GM23338 (cell line): ENCODE measurements at regions not wholly inside any gene's neighbourhood (a gene's known extent, or its start where the extent isn't known, plus 50 kb on each side); places are given as distances from the start of the nearest gene placed in this dataset.
A peak's percentile ranks its signal among the peaks of the same experiment; 100 is the strongest.

Experiments
- ATAC-seq: fragments of 200-7000 bp; cut with Tn5 transposase; 3 replicates; pipeline ENCODE4 v1.9.1; 2020
- DNase-seq: peaks from one replicate; pipeline ENCODE4 v3.0.0-alpha.2; 2015; ENCODE audit warnings: low spot score
- H2AFZ ChIP-seq: fragments of 200-600 bp; sonication (generic); 2 replicates; pipeline ENCODE4 v1.8.0; 2016; ENCODE audit warnings: antibody characterized with exemption, mild to moderate bottlenecking, moderate library complexity
- H3F3A ChIP-seq: fragments of 200-600 bp; sonication (generic); replicated peaks from 2 replicates; pipeline ENCODE4 v1.8.0; 2017; ENCODE audit warnings: antibody characterized with exemption, mixed run types, low read depth
- H3K27ac ChIP-seq: fragments of 200-600 bp; sonication (generic); 2 replicates; pipeline ENCODE4 v1.6.1; 2016; ENCODE audit warnings: low read depth
- H3K27me3 ChIP-seq: fragments of 200-600 bp; sonication (generic); 2 replicates; pipeline ENCODE4 v1.8.0; 2016; ENCODE audit warnings: mild to moderate bottlenecking, mixed run types, moderate library complexity; ENCODE audit not compliant: insufficient read depth
- H3K36me3 ChIP-seq: fragments of 200-600 bp; sonication (generic); 2 replicates; pipeline ENCODE4 v1.8.0; 2016; ENCODE audit warnings: mild to moderate bottlenecking; ENCODE audit not compliant: insufficient read depth
- H3K4me1 ChIP-seq: fragments of 200-600 bp; sonication (generic); 2 replicates; pipeline ENCODE4 v1.8.0; 2016; ENCODE audit warnings: mild to moderate bottlenecking, moderate library complexity; ENCODE audit not compliant: insufficient read depth
- H3K4me2 ChIP-seq: fragments of 200-600 bp; sonication (generic); 2 replicates; pipeline ENCODE4 v1.7.1; 2017; ENCODE audit warnings: mixed run types
- H3K4me3 ChIP-seq: fragments of 200-600 bp; sonication (generic); 2 replicates; pipeline ENCODE4 v1.6.1; 2016; ENCODE audit warnings: mixed run types
- H3K79me2 ChIP-seq: fragments of 200-600 bp; sonication (generic); replicated peaks from 2 replicates; pipeline ENCODE4 v1.8.0; 2017; ENCODE audit warnings: mild to moderate bottlenecking; ENCODE audit not compliant: insufficient read depth
- H3K9me2 ChIP-seq: fragments of 200-600 bp; sonication (generic); 2 replicates; pipeline ENCODE4 v1.8.0; 2017; ENCODE audit not compliant: insufficient read depth
- H4K20me1 ChIP-seq: fragments of 200-600 bp; sonication (generic); replicated peaks from 2 replicates; pipeline ENCODE4 v1.8.0; 2017; ENCODE audit warnings: mild to moderate bottlenecking; ENCODE audit not compliant: insufficient read depth
- H3K27ac Mint-ChIP-seq: 2 replicates; pipeline ENCODE4 v1.8.0; 2020; ENCODE audit warnings: inconsistent platforms, mild to moderate bottlenecking, moderate library complexity, mixed read lengths
- H3K27me3 Mint-ChIP-seq: 3 replicates; pipeline ENCODE4 v1.8.0; 2022; ENCODE audit warnings: low read depth, mild to moderate bottlenecking, moderate library complexity, mixed read lengths, inconsistent platforms; ENCODE audit not compliant: insufficient read depth, poor library complexity
- H3K36me3 Mint-ChIP-seq: 3 replicates; pipeline ENCODE4 v1.8.0; 2021; ENCODE audit warnings: low read depth, mild to moderate bottlenecking, inconsistent platforms, moderate library complexity, mixed read lengths
- H3K4me1 Mint-ChIP-seq: 3 replicates; pipeline ENCODE4 v1.8.0; 2020; ENCODE audit warnings: mild to moderate bottlenecking, inconsistent platforms, mixed read lengths
- H3K4me3 Mint-ChIP-seq: 3 replicates; pipeline ENCODE4 v1.8.0; 2021; ENCODE audit warnings: moderate library complexity, mild to moderate bottlenecking, inconsistent platforms, mixed read lengths
- H3K9me3 Mint-ChIP-seq: 3 replicates; pipeline ENCODE4 v1.8.0; 2020; ENCODE audit warnings: moderate library complexity, mild to moderate bottlenecking, inconsistent platforms, mixed read lengths
- CTCF ChIP-seq, 2 experiments: fragments of 200-600 bp in 1 of 2; sonication (generic) in 1 of 2; conservative IDR thresholded peaks; 2 replicates each; pipeline versions ENCODE4 v1.5.1 to v1.6.1; 2016 to 2017; ENCODE audit warnings: antibody characterized with exemption in 2 of 2, low read depth in 2 of 2, mild to moderate bottlenecking in 2 of 2, moderate library complexity in 1 of 2
- EZH2 ChIP-seq: fragments of 200-600 bp; sonication (generic); IDR thresholded peaks from one replicate; pipeline ENCODE4 v1.8.0; 2017; ENCODE audit warnings: antibody characterized with exemption, mild to moderate bottlenecking, low read depth; ENCODE audit not compliant: unreplicated experiment
- JUNB ChIP-seq: IDR thresholded peaks from one replicate; pipeline ENCODE4 v1.6.1; 2016; ENCODE audit warnings: antibody characterized with exemption; ENCODE audit not compliant: unreplicated experiment
- POLR2AphosphoS5 ChIP-seq: IDR thresholded peaks from 2 replicates; pipeline ENCODE4 v1.6.1; 2016; ENCODE audit warnings: antibody characterized with exemption, low read depth
- STAT1 ChIP-seq: IDR thresholded peaks from one replicate; pipeline ENCODE4 v1.6.1; 2016; ENCODE audit warnings: antibody characterized with exemption; ENCODE audit not compliant: unreplicated experiment

GRCh38 chr1:14362331-14362730 lies 236.2 kb upstream of the KAZN start:
- peaks cover 11% of the 10 kb centered on the region for H3K4me1 Mint-ChIP-seq
- Histone ChIP-seq H3K36me3 (no peaks in the 10 kb centered on the region), H3K4me2 (no peak overlapping the region), H3K27ac (no peak overlapping the region), H3K27me3 (no peaks in the 10 kb centered on the region), H3K79me2 (no peaks in the 10 kb centered on the region), H3F3A (no peaks in the 10 kb centered on the region), H3K9me2 (no peaks in the 10 kb centered on the region; the same call in 1 of the 2 replicates), H4K20me1 (no peaks in the 10 kb centered on the region), H2AFZ (no peak overlapping the region), H3K4me1 (peaks cover 6% of the 10 kb centered on the region; the same call in 1 of the 2 replicates), H3K4me3 (no peak overlapping the region)
- ATAC-seq: no peak
- H3K27ac Mint-ChIP-seq: no peak overlapping the region
- no peak overlapping the region for H3K4me3 Mint-ChIP-seq
- TF ChIP-seq EZH2: no peak
- no peak for DNase-seq
- H3K9me3 Mint-ChIP-seq: peaks cover 16% of the 10 kb centered on the region; the same call in 2 of the 3 replicates
- peaks cover 7% of the 10 kb centered on the region; the same call in 1 of the 3 replicates for H3K36me3 Mint-ChIP-seq
- peaks cover 2% of the 10 kb centered on the region for H3K27me3 Mint-ChIP-seq

- Histone ChIP-seq H3K9me2 (no peaks in the 10 kb centered on the region; the same call in 1 of the 2 replicates), H3K79me2 (no peaks in the 10 kb centered on the region), H3K4me3 (no peak overlapping the region), H3K4me2 (no peak overlapping the region), H3K36me3 (no peaks in the 10 kb centered on the region), H3F3A (no peaks in the 10 kb centered on the region), H3K27me3 (no peaks in the 10 kb centered on the region), H4K20me1 (no peaks in the 10 kb centered on the region), H3K27ac (no peak overlapping the region), H3K4me1 (peaks cover 6% of the 10 kb centered on the region; the same call in 1 of the 2 replicates), H2AFZ (no peak overlapping the region)
- no peak for TF ChIP-seq CTCF (conservative IDR thresholded peaks at IDR 0.05; ENCODE audit: low read depth in 2 of 2)
- TF ChIP-seq JUNB: no peak
- TF ChIP-seq POLR2AphosphoS5: no peak
- Mint-ChIP-seq H3K4me3 (no peak overlapping the region), H3K27ac (no peak overlapping the region), H3K27me3 (peaks cover 2% of the 10 kb centered on the region), H3K36me3 (peaks cover 7% of the 10 kb centered on the region; the same call in 1 of the 3 replicates), H3K9me3 (peaks cover 13% of the 10 kb centered on the region; the same call in 2 of the 3 replicates), H3K4me1 (peaks cover 11% of the 10 kb centered on the region)
- ATAC-seq (no peak), DNase-seq (no peak)
Observed at GRCh38 chr1:14363036-14363590, 235.4 kb upstream of the KAZN start.

- no peak overlapping the region for H2AFZ ChIP-seq
- peaks cover 12% of the 10 kb centered on the region for H3K4me1 Mint-ChIP-seq
- DNase-seq: peak; percentile 34
Observed at GRCh38 chr1:14363707-14364413, 234.6 kb upstream of the KAZN start.

More at GRCh38 chr1:14363707-14364413, 234.6 kb upstream of the KAZN start:
- Mint-ChIP-seq H3K27me3 (peaks cover 4% of the 10 kb centered on the region), H3K9me3 (peaks cover 8% of the 10 kb centered on the region; the same call in 2 of the 3 replicates), H3K36me3 (peaks cover 7% of the 10 kb centered on the region; the same call in 1 of the 3 replicates), H3K4me3 (no peak overlapping the region), H3K27ac (no peak overlapping the region)
- no peak overlapping the region for H3K4me3 ChIP-seq
- no peak overlapping the region for H3K27ac ChIP-seq
- no peaks in the 10 kb centered on the region for H3F3A ChIP-seq
- no peaks in the 10 kb centered on the region for H3K36me3 ChIP-seq
- no peaks in the 10 kb centered on the region; the same call in 1 of the 2 replicates for H3K9me2 ChIP-seq
- TF ChIP-seq STAT1 (no peak), EZH2 (no peak), JUNB (no peak), CTCF (conservative IDR thresholded peaks at IDR 0.05; ENCODE audit: low read depth in 2 of 2) (peak; percentile 39 to 63; a peak in 3 of 4 replicates)
- H3K4me1 ChIP-seq: peaks cover 11% of the 10 kb centered on the region
- ATAC-seq: no peak
- no peaks in the 10 kb centered on the region for H3K79me2 ChIP-seq
- H3K27me3 ChIP-seq: no peaks in the 10 kb centered on the region
- H4K20me1 ChIP-seq: no peaks in the 10 kb centered on the region
- H3K4me2 ChIP-seq: no peak overlapping the region
